HG03039 (cell line): ENCODE measurements at regions not wholly inside any gene's neighbourhood (a gene's known extent, or its start where the extent isn't known, plus 50 kb on each side); places are given as distances from the start of the nearest gene placed in this dataset.
"Not testable (repeated sequence)": the region's sequence is repeated elsewhere in the genome, so short reads cannot be mapped to it uniquely, and the experiment has no call there.

Source experiments
- ATAC-seq: cut with Tn5 transposase; IDR thresholded peaks from one replicate; pipeline ENCODE4 v1.9.1; 2021; ENCODE audit warnings: mild to moderate bottlenecking, moderate library complexity; ENCODE audit not compliant: unreplicated experiment

GRCh38 chr3:153369561-153370374 is 207.7 kb downstream of the RAP2B start:
- no peak for ATAC-seq

GRCh38 chr3:153370680-153371079 is 208.7 kb downstream of the RAP2B start:
- ATAC-seq = no peak

- ATAC-seq = no peak
These were observed 210.3 kb downstream of the RAP2B start for GRCh38 chr3:153372326-153372725.

GRCh38 chr3:153373606-153374005 is 211.6 kb downstream of the RAP2B start:
- no peak for ATAC-seq

GRCh38 chr3:153378366-153378765 is 216.3 kb downstream of the RAP2B start:
- not testable (repeated sequence) for ATAC-seq

GRCh38 chr3:153379516-153379915 is 217.5 kb downstream of the RAP2B start:
- no peak for ATAC-seq

- no peak for ATAC-seq
These were observed 223.3 kb downstream of the RAP2B start for GRCh38 chr3:153385343-153385742.

GRCh38 chr3:153392363-153392762 is 230.3 kb downstream of the RAP2B start:
- no peak for ATAC-seq

GRCh38 chr3:153394017-153394416 is 232.0 kb downstream of the RAP2B start:
- ATAC-seq = no peak

GRCh38 chr3:153396581-153396980 is 234.6 kb downstream of the RAP2B start:
- no peak for ATAC-seq

GRCh38 chr3:153397794-153398193 is 235.8 kb downstream of the RAP2B start:
- ATAC-seq = no peak

GRCh38 chr3:153399636-153400035 is 237.6 kb downstream of the RAP2B start:
- ATAC-seq = peak; percentile 84

- no peak for ATAC-seq
These were observed 238.6 kb downstream of the RAP2B start for GRCh38 chr3:153400641-153401040.

- ATAC-seq = no peak
These were observed 242.1 kb downstream of the RAP2B start for GRCh38 chr3:153404157-153404556.

- ATAC-seq = not testable (repeated sequence)
These were observed 243.3 kb downstream of the RAP2B start for GRCh38 chr3:153405320-153405719.

- no peak for ATAC-seq
These were observed 248.5 kb downstream of the RAP2B start for GRCh38 chr3:153410517-153410916.

GRCh38 chr3:153414982-153415381 is 253.0 kb downstream of the RAP2B start:
- ATAC-seq = no peak

GRCh38 chr3:153422314-153422713 is 260.3 kb downstream of the RAP2B start:
- ATAC-seq = no peak

GRCh38 chr3:153423820-153424219 is 261.8 kb downstream of the RAP2B start:
- not testable (repeated sequence) for ATAC-seq

- ATAC-seq = no peak
These were observed 264.3 kb downstream of the RAP2B start for GRCh38 chr3:153426344-153426743.

- no peak for ATAC-seq
These were observed 264.8 kb downstream of the RAP2B start for GRCh38 chr3:153426803-153427202.

- ATAC-seq = no peak
These were observed 267.8 kb downstream of the RAP2B start for GRCh38 chr3:153429821-153430220.

- ATAC-seq = no peak
These were observed 269.1 kb downstream of the RAP2B start for GRCh38 chr3:153431076-153431475.
